ENCODE measurements at regions not wholly inside any gene's neighbourhood (a gene's known extent, or its start where the extent isn't known, plus 50 kb on each side); places are given as distances from the start of the nearest gene placed in this dataset.
"Not testable (repeated sequence)": the region's sequence is repeated elsewhere in the genome, so short reads cannot be mapped to it uniquely, and the experiment has no call there.

GRCh38 chr2:2647141-2647541, 316.1 kb upstream of the MYT1L start:
- TF ChIP-seq CTCF (conservative IDR thresholded peaks at IDR 0.05) = no peak
- Mint-ChIP-seq H3K9me3 (no peaks in the 10 kb centered on the region), H3K27ac (ENCODE audit: unreplicated experiment) (no peak overlapping the region), H3K4me3 (no peak overlapping the region), H3K4me1 (no peaks in the 10 kb centered on the region), H3K36me3 (ENCODE audit: low read depth) (no peaks in the 10 kb centered on the region), H3K27me3 (ENCODE audit: low read depth) (no peaks in the 10 kb centered on the region)
- no peak for DNase-seq (ENCODE audit: low read depth, low spot score)

GRCh38 chr2:2646433-2647051, 315.5 kb upstream of the MYT1L start:
- TF ChIP-seq CTCF (conservative IDR thresholded peaks at IDR 0.05) = no peak
- no peaks in the 10 kb centered on the region for H3K36me3 Mint-ChIP-seq (ENCODE audit: low read depth)
- no peaks in the 10 kb centered on the region for H3K4me1 Mint-ChIP-seq
- H3K4me3 Mint-ChIP-seq = no peak overlapping the region
- H3K27me3 Mint-ChIP-seq (ENCODE audit: low read depth) = no peaks in the 10 kb centered on the region
- H3K9me3 Mint-ChIP-seq = no peaks in the 10 kb centered on the region
- DNase-seq (ENCODE audit: low read depth, low spot score) = no peak
- H3K27ac Mint-ChIP-seq (ENCODE audit: unreplicated experiment) = no peak overlapping the region

GRCh38 chr2:2645162-2645855, 314.2 kb upstream of the MYT1L start:
- no peak for TF ChIP-seq CTCF (conservative IDR thresholded peaks at IDR 0.05)
- H3K9me3 Mint-ChIP-seq = no peaks in the 10 kb centered on the region
- no peaks in the 10 kb centered on the region for H3K4me1 Mint-ChIP-seq
- H3K27me3 Mint-ChIP-seq (ENCODE audit: low read depth) = no peaks in the 10 kb centered on the region
- H3K4me3 Mint-ChIP-seq = no peak overlapping the region
- no peaks in the 10 kb centered on the region for H3K36me3 Mint-ChIP-seq (ENCODE audit: low read depth)
- DNase-seq (ENCODE audit: low read depth, low spot score) = no peak
- H3K27ac Mint-ChIP-seq (ENCODE audit: unreplicated experiment) = no peak overlapping the region

GRCh38 chr2:2644751-2645150, 313.7 kb upstream of the MYT1L start:
- not testable (repeated sequence) for H3K4me3 Mint-ChIP-seq; H3K9me3 Mint-ChIP-seq; DNase-seq (ENCODE audit: low read depth, low spot score); H3K4me1 Mint-ChIP-seq; H3K27me3 Mint-ChIP-seq (ENCODE audit: low read depth); H3K27ac Mint-ChIP-seq (ENCODE audit: unreplicated experiment); H3K36me3 Mint-ChIP-seq (ENCODE audit: low read depth)

DNA sequence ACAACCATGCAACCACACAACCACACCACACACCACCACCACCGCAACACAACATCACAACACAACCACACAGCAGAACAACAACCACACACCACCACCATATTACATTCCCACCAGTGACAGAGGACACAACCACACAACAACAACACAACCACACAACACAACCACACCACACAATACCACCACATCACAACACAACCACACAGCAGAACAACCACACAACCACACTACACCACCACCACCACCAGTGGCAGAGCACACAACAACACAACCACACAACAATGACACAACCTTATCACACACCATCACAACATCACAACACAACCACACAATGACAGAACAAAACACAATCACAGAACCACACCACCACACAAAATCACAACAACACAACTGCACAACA, 313.0 kb upstream of the MYT1L start:
- peak overlapping the region; percentile 17 for H3K27ac Mint-ChIP-seq (ENCODE audit: unreplicated experiment)
- TF ChIP-seq CTCF (conservative IDR thresholded peaks at IDR 0.05) = no peak

More for the DNA sequence above, 313.0 kb upstream of the MYT1L start:
- DNase-seq (ENCODE audit: low read depth, low spot score) = no peak
- Mint-ChIP-seq H3K9me3 (no peaks in the 10 kb centered on the region), H3K36me3 (ENCODE audit: low read depth) (no peaks in the 10 kb centered on the region), H3K4me3 (no peak overlapping the region), H3K4me1 (no peaks in the 10 kb centered on the region), H3K27me3 (ENCODE audit: low read depth) (peaks cover 1% of the 10 kb centered on the region)
